ENCODE measurements at regions not wholly inside any gene's neighbourhood (a gene's known extent, or its start where the extent isn't known, plus 50 kb on each side); places are given as distances from the start of the nearest gene placed in this dataset.
"Not testable (repeated sequence)": the region's sequence is repeated elsewhere in the genome, so short reads cannot be mapped to it uniquely, and the experiment has no call there.

DNA sequence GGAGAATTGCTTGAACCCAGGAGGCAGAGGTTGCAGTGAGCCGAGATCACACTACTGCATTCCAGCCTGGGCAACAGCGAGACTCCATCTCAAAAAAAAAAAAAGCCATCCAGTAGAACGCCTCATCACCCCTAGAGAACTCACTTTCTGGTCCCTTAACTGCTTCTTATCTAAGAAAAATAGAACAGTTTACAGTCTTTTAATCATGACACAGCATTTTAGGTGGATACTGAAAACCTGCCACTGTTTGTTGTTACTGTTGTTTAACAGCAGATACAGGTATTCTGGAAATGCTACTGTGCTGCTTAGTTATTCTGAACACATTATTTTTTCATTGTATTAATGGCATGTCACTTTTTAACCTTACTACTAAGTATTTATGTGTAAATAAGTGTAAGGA, 624.3 kb upstream of the GHITM start:
- WGBS, 4 donors = 72 to 77% (median 74%) methylated on average over 3 of the region's 3 CpGs
- intact Hi-C loops (cut with DNase I) = no loop called here
- no peak for TF ChIP-seq POLR2A (IDR thresholded peaks at IDR 0.05)
- TF ChIP-seq, protein P1, sequence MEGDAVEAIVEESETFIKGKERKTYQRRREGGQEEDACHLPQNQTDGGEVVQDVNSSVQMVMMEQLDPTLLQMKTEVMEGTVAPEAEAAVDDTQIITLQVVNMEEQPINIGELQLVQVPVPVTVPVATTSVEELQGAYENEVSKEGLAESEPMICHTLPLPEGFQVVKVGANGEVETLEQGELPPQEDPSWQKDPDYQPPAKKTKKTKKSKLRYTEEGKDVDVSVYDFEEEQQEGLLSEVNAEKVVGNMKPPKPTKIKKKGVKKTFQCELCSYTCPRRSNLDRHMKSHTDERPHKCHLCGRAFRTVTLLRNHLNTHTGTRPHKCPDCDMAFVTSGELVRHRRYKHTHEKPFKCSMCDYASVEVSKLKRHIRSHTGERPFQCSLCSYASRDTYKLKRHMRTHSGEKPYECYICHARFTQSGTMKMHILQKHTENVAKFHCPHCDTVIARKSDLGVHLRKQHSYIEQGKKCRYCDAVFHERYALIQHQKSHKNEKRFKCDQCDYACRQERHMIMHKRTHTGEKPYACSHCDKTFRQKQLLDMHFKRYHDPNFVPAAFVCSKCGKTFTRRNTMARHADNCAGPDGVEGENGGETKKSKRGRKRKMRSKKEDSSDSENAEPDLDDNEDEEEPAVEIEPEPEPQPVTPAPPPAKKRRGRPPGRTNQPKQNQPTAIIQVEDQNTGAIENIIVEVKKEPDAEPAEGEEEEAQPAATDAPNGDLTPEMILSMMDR (IDR thresholded peaks at IDR 0.05) = no peak
- Histone ChIP-seq H3K4me1 (no peaks in the 10 kb centered on the region), H3K27ac (no peak overlapping the region), H3K9me3 (no peaks in the 10 kb centered on the region), H3K36me3 (no peaks in the 10 kb centered on the region), H3K4me3 (no peak overlapping the region), H3K27me3 (no peaks in the 10 kb centered on the region)
- ATAC-seq = no peak
- DNase-seq = no peak

DNA sequence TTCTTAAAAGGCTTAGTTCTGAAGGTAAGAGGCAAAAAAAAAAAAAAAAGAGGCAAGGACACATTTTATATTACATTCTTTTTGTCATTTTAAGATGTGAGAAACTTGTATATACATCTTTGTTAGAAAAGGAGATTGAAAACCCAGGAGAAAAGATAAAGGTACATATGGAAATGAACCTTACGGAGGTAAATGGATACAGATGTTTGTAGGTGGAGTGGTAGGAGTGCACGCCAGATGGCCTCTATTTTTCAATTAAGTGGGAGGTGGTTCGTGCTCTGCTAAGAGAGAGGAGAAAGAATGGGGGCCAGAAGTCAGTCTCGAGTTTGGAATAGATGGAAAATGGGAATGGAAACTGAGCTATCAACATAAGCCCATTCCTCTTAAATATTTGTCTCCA, 622.5 kb upstream of the GHITM start:
- 84 to 89% (median 88%) methylated on average over 4 of the region's 4 CpGs for WGBS, 4 donors
- H3K27me3 ChIP-seq = no peaks in the 10 kb centered on the region
- peaks cover 0 to 3% (median 0%) of the 10 kb centered on the region in 12 donors for H3K4me1 ChIP-seq
- DNase-seq = no peak
- H3K4me3 ChIP-seq = no peak overlapping the region
- no peak overlapping the region for H3K27ac ChIP-seq
- ATAC-seq = no peak
- intact Hi-C loops (cut with DNase I) = no loop called here
- no peaks in the 10 kb centered on the region for H3K9me3 ChIP-seq
- no peak for TF ChIP-seq POLR2A (IDR thresholded peaks at IDR 0.05)
- TF ChIP-seq, protein P1 (IDR thresholded peaks at IDR 0.05) = no peak
- H3K36me3 ChIP-seq = no peaks in the 10 kb centered on the region

DNA sequence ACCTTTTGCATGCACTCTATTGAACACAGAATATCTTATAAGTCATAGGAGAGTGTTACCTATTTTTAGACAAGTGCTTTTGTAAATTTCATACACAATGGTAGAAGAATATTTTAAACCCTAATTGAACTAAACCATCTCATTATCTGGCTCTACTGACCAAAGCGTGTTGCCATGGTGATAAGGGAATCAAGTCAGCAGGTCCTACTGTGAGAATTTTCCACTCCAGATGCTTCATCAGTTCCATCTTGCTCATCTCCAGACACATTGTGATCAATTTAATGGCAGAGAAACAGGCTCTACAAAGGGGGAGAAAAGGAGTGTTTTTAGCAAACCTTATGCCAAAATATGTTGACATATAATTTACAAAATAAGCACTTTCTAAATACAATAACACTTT, 621.9 kb upstream of the GHITM start:
- DNase-seq (no peak), ATAC-seq (no peak)
- Histone ChIP-seq H3K4me1 (peaks cover 0 to 9% (median 0%) of the 10 kb centered on the region in 12 donors), H3K9me3 (no peaks in the 10 kb centered on the region), H3K27ac (no peak overlapping the region), H3K36me3 (no peaks in the 10 kb centered on the region), H3K27me3 (no peaks in the 10 kb centered on the region), H3K4me3 (no peak overlapping the region)
- no peak for TF ChIP-seq POLR2A (IDR thresholded peaks at IDR 0.05)
- TF ChIP-seq, protein P1 (IDR thresholded peaks at IDR 0.05) = no peak
- 78 to 93% (median 84%) methylated on average over 1 of the region's 1 CpG for WGBS, 4 donors
- intact Hi-C loops (cut with DNase I) = no loop called here

DNA sequence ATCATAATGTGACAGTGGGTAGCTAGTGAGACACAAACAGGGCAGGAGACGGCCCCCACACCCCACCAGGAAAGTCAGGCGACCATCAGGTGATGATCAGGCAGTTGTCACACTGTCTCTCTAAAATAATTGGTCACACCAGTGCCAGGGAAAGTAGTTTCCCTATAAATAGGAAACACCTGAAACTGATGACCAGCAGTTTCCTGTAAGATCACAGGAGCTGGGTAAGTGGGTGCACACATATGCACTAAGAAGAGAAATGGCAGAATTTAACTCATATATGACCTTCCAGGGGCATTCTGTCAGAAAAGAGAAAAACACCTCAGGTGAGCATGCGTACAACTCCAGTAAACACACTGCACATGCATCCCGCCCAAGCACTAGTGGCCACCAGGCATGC, 620.5 kb upstream of the GHITM start:
- intact Hi-C loops (cut with DNase I) = no loop called here
- Histone ChIP-seq H3K4me3 (no peak overlapping the region), H3K27me3 (no peaks in the 10 kb centered on the region), H3K9me3 (no peaks in the 10 kb centered on the region), H3K36me3 (no peaks in the 10 kb centered on the region), H3K27ac (no peak overlapping the region), H3K4me1 (peaks cover 0 to 9% (median 0%) of the 10 kb centered on the region in 12 donors)
- 66 to 86% (median 76%) methylated on average over 4 of the region's 4 CpGs for WGBS, 4 donors
- DNase-seq (no peak), ATAC-seq (no peak)
- TF ChIP-seq POLR2A (IDR thresholded peaks at IDR 0.05) = no peak
- TF ChIP-seq, protein P1 (IDR thresholded peaks at IDR 0.05) = no peak

DNA sequence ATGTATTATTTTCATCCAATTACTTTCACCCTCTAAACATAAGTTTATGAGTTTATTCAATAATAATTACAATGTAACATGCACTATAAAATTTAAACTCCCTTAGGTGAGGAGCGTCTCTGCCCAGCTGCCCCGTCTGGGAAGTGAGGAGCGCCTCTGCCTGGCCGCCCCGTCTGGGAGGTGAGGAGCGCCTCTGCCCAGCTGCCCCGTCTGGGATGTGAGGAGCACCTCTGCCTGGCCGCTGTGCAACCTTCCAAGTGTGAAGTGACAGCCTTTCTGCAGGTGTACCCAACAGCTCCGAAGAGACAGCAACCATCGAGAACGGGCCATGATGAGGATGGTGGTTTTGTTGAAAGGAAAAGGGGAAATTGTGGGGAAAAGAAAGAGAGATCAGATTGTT, 618.9 kb upstream of the GHITM start:
- H3K36me3 ChIP-seq; H3K27ac ChIP-seq; H3K4me3 ChIP-seq; H3K9me3 ChIP-seq; ATAC-seq; intact Hi-C loops (cut with DNase I); DNase-seq; H3K27me3 ChIP-seq; H3K4me1 ChIP-seq: not testable (repeated sequence)
- 85 to 96% (median 91%) methylated on average over 11 of the region's 11 CpGs for WGBS, 4 donors

Measured in heart left ventricle (tissue), 16 donors.